K562 (cell line): ENCODE measurements at regions not wholly inside any gene's neighbourhood (a gene's known extent, or its start where the extent isn't known, plus 50 kb on each side); places are given as distances from the start of the nearest gene placed in this dataset.

ENCODE experiments used
- E2F4 ChIP-seq: sonication (generic); formaldehyde crosslinking; IDR thresholded peaks from 2 replicates; pipeline ENCODE4 v1.8.0; 2022; ENCODE audit warnings: mild to moderate bottlenecking, low read depth, missing genetic modification reagents
- E2F5 ChIP-seq: sonication (generic); formaldehyde crosslinking; IDR thresholded peaks from 2 replicates; pipeline ENCODE4 v1.8.0; 2022; ENCODE audit warnings: mild to moderate bottlenecking, missing genetic modification reagents
- ETV6 ChIP-seq, 3 experiments: fragments of 150-350 bp in 1 of 3; sonication (generic) in 1 of 3; formaldehyde crosslinking in 1 of 3; IDR thresholded peaks; 2 replicates each; pipeline versions ENCODE4 v1.6.1 to v1.8.0; 2014 to 2022; ENCODE audit warnings: borderline replicate concordance in 2 of 3, low read depth in 2 of 3, antibody characterized with exemption in 1 of 3, low read length in 1 of 3, mild to moderate bottlenecking in 1 of 3, missing genetic modification reagents in 1 of 3
- FOXO4 ChIP-seq: fragments of 450-650 bp; formaldehyde crosslinking; IDR thresholded peaks from 2 replicates; pipeline ENCODE4 v1.4.0; 2020; ENCODE audit warnings: mild to moderate bottlenecking, moderate library complexity
- FUS ChIP-seq: fragments of 200-400 bp; formaldehyde crosslinking; optimal IDR thresholded peaks from 2 replicates; pipeline ENCODE3; 2017; ENCODE audit warnings: low read depth, low read length
- HEY1 ChIP-seq: fragments of 250-450 bp; sonication (Bioruptor Pico); IDR thresholded peaks from 2 replicates; pipeline ENCODE4 v1.5.0; 2020; ENCODE audit warnings: mild to moderate bottlenecking, moderate library complexity, borderline replicate concordance
- HMGXB4 ChIP-seq: sonication (generic); formaldehyde crosslinking; IDR thresholded peaks from 2 replicates; pipeline ENCODE4 v1.8.1; 2023; ENCODE audit warnings: mild to moderate bottlenecking, missing genetic modification reagents
- IRF2 ChIP-seq: sonication (generic); formaldehyde crosslinking; IDR thresholded peaks from 2 replicates; pipeline ENCODE4 v1.8.1; 2022; ENCODE audit warnings: mild to moderate bottlenecking, missing genetic modification reagents
- MLX ChIP-seq, 2 experiments: fragments of 450-650 bp in 1 of 2; sonication (generic) in 1 of 2; formaldehyde crosslinking; conservative IDR thresholded peaks; 2 replicates each; pipeline versions ENCODE4 v1.4.0 to v1.8.1; 2020 to 2022; ENCODE audit warnings: mild to moderate bottlenecking in 1 of 2, missing genetic modification reagents in 1 of 2
- RUNX1 ChIP-seq: sonication (generic); IDR thresholded peaks from 2 replicates; pipeline ENCODE4 v1.6.1; 2016; ENCODE audit warnings: antibody characterized with exemption, low read depth
- TAF7 ChIP-seq: fragments of 450-650 bp; IDR thresholded peaks from 2 replicates; pipeline ENCODE4 v1.6.1; 2016; ENCODE audit warnings: missing genetic modification characterization, missing compliant biosample characterization
- TOE1 ChIP-seq, 2 experiments: fragments of 450-650 bp in 1 of 2; sonication (generic) in 1 of 2; formaldehyde crosslinking in 1 of 2; IDR thresholded peaks; 2 replicates each; pipeline versions ENCODE4 v1.7.1 to v1.8.0; 2016 to 2022; ENCODE audit warnings: borderline replicate concordance in 2 of 2, mild to moderate bottlenecking in 2 of 2, antibody characterized with exemption in 1 of 2, inconsistent platforms in 1 of 2, low read depth in 1 of 2, missing genetic modification reagents in 1 of 2, moderate library complexity in 1 of 2
- ZC3H11A ChIP-seq: IDR thresholded peaks from 2 replicates; pipeline ENCODE4 v1.6.1; 2012; ENCODE audit warnings: low read depth, low read length, improper control_type of control experiment
- ZNF316 ChIP-seq: fragments of 450-650 bp; IDR thresholded peaks from 2 replicates; pipeline ENCODE4 v1.6.1; 2016
- ZNF518B ChIP-seq: fragments of 250-450 bp; sonication (Bioruptor Pico); IDR thresholded peaks from 2 replicates; pipeline ENCODE4 v1.5.0; 2021; ENCODE audit warnings: mild to moderate bottlenecking, moderate library complexity
- ZZZ3 ChIP-seq: fragments of 450-650 bp; IDR thresholded peaks from 2 replicates; pipeline ENCODE4 v1.6.1; 2016; ENCODE audit warnings: antibody characterized with exemption, mild to moderate bottlenecking, moderate library complexity

- no peak for TF ChIP-seq TOE1 (IDR thresholded peaks at IDR 0.05; ENCODE audit: borderline replicate concordance)
- 0 out of 2 replicates have a peak, but pooled peaks have one; percentile 66 for TF ChIP-seq TOE1 (CRISPR knock-in tag; IDR thresholded peaks at IDR 0.05; ENCODE audit: borderline replicate concordance, low read depth)
- no peak for TF ChIP-seq ZZZ3
- peak; percentile 96 for TF ChIP-seq E2F5
- TF ChIP-seq ZNF316 = no peak; the same call in 1 of the 2 replicates
- 0 out of 4 replicates have a peak, but pooled peaks of 1 of the 2 experiments have one; percentile 22 for TF ChIP-seq MLX (CRISPR knock-in tag; conservative IDR thresholded peaks at IDR 0.05)
- TF ChIP-seq ZC3H11A = no peak
- no peak for TF ChIP-seq FUS
- no peak for TF ChIP-seq RUNX1
- no peak for TF ChIP-seq ZNF518B (CRISPR knock-in tag)
- no peak for TF ChIP-seq ETV6 (IDR thresholded peaks at IDR 0.05; ENCODE audit: borderline replicate concordance in 1 of 2, low read depth in 2 of 2, low read length in 1 of 2)
- no peak for TF ChIP-seq ETV6 (CRISPR knock-in tag; IDR thresholded peaks at IDR 0.05; ENCODE audit: borderline replicate concordance)
- TF ChIP-seq HMGXB4 (CRISPR knock-in tag) = 0 out of 2 replicates have a peak, but pooled peaks have one; percentile 13
- TF ChIP-seq IRF2 (CRISPR knock-in tag) = peak; percentile 82; the same call in 1 of the 2 replicates
- TF ChIP-seq TAF7 (tag) = no peak
- no peak for TF ChIP-seq FOXO4 (CRISPR knock-in tag)
- TF ChIP-seq E2F4 (CRISPR knock-in tag) = peak; percentile 62; the same call in 1 of the 2 replicates
- TF ChIP-seq HEY1 (CRISPR knock-in tag) = peak; percentile 58; the same call in 1 of the 2 replicates
These were observed 98.8 kb downstream of the GGTLC2 start (continued) for GRCh38 chr22:22743128-22743760.
